ENCODE measurements at regions not wholly inside any gene's neighbourhood (a gene's known extent, or its start where the extent isn't known, plus 50 kb on each side); places are given as distances from the start of the nearest gene placed in this dataset.
A peak's percentile ranks its signal among the peaks of the same experiment; 100 is the strongest.
"Not testable (repeated sequence)": the region's sequence is repeated elsewhere in the genome, so short reads cannot be mapped to it uniquely, and the experiment has no call there.

DNA sequence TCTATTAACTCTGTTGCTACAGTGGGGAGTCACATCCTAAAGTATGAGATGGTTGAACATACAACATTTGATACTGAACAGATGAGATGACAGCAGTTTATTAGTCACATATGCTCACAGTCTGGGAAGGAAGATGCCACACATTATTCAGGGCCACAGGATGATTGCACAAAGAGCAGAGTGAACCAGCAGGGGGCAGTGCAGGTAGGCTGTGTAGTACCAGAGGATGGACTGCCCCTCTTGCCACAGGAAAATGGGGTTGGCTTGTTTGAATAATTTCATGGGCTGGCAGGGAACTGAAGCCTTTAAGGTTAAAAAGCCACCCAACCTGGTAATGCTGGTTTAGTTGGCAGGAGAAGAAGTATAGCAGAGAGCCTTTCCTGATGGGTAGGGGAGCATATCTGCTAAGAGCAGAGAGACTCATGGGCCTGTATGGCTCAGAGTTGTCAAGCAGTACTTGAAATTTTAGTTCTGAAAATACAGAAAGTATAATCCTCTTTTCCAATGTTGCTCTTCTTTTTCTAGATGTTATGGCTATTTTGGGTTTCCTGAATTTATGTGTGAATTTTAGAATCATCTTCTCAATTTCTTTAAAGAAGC, 180.4 kb upstream of the B3GAT1 start:
- DNase-seq (ENCODE audit: low read depth): peak; percentile 22

DNA sequence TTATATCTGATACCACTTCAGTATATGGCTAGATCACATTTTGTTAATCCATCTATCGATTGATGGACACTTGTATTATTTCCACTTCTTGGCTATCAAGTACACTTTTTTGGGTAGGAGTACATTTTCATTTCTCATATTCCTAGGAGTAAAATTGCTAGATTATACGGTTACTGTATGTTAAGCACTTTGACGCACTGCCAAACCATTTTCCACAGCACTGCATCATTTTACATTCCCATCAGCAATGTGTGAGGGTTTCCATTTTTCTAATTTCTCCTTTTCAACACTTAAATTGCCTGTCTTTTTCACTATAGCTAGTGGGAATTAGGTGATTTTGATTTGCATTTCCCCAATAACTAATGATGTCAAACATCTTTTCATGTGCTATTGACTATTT, 179.3 kb upstream of the B3GAT1 start:
- no peak for DNase-seq (ENCODE audit: low read depth)

DNA sequence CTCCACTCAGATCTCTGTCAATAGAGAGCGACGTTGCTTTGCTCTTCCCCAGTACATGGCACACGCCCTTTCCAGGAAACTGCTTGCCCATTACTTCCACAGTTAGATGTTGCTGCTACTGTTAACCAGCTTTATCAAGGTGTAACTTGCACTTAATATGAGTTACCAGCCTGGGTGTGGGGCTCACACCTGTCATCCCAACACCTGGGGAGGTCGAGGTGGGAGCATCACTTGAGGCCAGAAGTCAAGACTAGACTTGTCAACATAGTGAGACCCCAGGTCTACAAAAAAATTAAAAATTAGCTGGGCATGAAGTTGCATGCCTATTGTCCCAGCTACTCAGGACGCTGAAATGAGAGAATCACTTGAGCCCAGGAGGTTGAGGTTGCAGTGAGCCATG, 177.1 kb upstream of the B3GAT1 start:
- no peak for DNase-seq (ENCODE audit: low read depth)

DNA sequence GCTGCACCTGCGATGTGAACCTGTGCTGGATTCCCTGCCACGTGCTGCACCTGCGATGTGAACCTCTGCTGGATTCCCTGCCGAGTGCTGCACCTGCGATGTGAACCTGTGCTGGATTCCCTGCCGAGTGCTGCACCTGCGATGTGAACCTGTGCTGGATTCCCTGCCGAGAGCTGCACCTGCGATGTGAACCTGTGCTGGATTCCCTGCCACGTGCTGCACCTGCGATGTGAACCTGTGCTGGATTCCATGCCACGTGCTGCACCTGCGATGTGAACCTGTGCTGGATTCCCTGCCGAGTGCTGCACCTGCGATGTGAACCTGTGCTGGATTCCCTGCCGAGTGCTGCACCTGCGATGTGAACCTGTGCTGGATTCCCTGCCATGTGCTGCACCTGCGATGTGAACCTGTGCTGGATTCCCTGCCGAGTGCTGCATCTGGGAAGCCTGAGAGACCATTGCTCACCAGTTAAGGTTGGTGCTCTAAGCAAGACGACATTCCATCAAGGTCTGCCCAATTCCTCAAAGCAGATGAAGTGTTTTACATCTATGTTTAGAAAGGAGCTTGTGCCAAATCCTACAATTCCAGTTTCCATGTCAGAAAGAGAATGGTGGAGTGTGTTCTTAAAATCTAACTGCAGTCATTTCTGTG, 176.5 kb upstream of the B3GAT1 start:
- DNase-seq (ENCODE audit: low read depth): not testable (repeated sequence)

DNA sequence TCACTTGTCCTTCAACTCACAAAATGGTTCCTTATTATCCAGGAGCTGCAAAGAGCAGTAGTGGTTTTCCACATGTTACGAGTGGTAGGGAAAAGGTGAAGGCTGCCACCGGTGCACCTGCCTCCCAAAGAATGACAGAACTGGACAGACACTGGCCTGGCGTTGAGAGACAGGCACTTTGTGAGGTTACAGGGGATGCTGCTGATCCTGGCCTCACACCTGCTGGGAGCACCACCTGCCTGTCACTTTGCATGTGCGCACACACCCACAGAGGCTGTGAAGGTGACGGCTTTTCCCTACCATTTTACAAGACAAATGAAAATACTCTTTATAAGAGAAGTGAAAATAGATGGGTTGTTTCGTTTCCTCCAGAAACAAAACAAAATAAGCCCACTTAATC, 175.3 kb upstream of the B3GAT1 start:
- no peak for DNase-seq (ENCODE audit: low read depth)

DNA sequence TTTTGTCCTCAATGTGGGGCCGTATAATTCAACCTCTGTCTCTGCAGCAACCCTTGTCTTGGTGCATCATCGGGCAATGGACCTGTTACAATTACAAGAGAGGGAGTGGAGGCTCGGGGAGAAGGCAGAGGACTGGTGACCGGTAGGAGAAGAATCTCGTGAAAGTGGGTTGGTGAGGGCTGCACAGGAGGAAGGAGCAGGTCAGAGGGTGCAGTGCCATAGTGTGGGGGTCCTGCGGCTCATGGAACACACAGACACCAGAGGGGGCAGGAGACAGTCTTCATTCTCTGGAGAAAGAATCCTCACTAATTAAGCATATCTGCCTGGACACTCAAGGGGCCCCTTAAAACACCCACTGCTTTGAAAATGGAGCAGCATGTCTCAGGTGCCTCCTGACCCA, 174.7 kb upstream of the B3GAT1 start:
- DNase-seq (ENCODE audit: low read depth): no peak

DNA sequence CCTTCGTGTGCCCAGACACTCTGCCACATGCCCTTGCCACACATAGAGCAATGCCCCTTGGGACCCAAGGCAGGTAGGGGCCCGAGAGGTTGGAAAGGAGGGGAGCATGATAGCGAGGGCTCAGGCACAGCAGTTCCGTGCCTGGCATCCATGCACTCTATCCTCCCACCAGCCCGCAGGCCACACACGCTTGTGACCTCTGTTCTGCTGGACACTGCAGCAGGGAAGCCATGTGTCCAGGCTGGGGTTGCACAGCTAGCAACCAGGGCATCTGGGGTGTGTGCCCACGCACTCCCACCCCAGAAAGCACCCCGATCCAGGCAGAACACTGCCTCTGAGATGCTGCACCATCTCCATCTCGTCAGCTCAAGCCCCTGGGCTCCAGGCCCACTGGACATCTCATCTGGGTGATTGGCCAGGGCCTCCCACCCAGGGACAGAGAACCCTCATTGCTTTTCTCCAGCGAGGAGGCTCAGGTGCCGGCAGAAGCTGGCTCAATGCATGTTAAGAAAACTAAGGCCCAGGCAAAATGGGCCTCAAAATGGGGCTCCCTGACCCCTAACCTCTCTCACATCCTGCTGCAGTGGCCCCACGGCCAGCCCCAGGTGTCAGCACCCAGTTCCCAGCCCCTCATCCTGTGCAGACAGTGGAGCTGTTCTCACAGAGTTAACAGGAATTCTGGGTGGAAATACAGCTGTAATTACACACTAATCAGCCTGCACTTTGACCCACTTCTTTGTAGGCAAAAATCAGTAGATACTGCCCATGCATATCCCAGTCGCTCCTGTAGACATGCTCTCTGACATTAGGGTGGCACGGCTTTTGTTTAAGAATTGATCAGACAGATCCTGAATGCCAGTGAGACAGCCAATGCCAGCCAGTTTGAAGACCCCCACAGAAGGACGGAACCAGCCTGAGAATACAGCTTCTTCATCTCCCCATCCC, 173.9 kb upstream of the B3GAT1 start:
- no peak for DNase-seq (ENCODE audit: low read depth)

DNA sequence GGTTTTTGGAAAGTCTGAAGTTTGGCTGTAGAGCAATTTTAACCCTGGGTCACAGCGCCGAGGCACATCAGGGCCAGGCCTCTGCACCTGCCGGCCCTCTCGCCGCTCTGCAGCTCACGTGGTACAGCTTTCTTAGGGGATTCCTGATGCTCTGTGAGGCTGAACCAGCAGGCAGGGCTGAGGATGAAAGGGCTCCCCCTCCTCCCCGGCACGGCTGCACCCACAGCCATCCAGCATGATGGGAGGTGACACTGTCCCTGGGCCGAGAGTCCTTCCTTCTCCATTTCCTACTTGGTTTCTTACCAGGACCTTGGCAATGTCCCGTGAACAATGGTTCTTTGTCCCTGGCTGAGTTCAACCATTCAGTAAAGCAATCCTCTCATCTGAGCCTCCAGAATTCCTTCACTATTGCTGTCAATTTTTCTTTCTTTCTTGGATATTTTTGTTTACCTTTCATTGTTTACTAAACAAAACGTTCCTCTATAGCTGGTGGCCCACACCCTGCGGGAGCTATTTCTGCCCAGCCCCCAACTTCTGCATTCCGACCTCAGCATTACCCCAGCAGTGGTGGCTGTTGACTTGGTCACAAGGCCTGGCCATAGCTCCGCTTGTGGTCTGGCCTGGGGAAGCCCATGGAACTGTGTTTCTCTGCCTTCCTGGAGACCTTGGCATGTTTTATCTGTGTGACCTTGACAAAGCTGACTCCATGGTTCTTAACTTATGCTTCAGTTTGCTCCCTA, 172.8 kb upstream of the B3GAT1 start:
- DNase-seq (ENCODE audit: low read depth): no peak

DNA sequence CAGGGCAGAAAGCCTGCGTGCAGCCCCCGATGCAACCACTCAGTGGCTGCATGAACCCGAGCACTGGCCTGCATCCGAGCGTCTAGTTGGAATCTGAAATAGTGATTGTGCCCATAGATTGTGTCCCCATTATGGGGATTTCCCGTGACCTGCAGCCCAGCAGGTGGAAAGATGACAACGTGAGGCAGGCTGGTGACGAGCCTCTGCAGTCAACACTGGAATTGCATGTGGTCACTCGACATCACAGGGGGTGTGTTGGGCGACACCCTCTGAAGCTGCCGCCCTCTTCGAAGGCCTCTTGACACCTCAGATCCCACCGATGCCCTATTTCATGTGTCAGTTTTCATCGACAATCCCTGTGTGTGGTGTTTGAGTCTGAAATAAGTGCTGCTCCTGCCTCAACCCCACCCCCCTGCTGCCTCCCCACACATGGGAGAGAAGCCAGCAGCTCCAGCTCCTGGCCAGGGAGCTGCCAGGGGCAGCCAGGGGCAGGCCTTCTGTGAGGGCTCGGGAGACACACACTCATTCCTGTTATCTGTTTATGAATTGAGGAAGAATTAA, 172.0 kb upstream of the B3GAT1 start:
- no peak for DNase-seq (ENCODE audit: low read depth)

DNA sequence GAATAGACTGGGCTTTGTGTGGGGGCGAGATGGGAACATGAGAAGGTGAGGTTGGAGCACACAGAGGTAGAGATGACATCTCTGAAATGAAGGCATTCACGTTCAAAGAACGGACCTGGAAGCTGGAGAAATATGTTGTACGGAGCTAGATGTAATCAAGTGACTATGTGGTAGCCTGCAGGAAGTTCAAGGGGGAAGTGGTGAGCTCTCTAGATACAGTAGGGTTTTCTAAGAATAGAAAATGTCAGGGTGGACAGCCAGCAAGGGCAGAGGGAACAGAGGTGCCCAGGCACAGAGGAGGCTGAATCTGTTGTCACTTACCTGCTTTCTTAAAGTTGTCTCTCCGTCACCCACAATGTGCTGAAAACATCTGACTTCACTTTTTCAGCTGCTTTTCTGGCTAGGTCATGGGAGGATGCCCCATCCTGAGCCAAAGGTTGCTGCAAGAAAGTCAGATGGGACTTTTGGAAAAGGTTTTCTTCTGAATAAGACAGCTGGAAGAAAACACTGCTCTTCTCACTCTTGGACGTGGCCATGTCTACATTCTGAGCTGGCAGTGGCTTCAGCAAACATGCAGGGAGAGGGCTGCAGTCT, 171.5 kb upstream of the B3GAT1 start:
- DNase-seq (ENCODE audit: low read depth): no peak

DNA sequence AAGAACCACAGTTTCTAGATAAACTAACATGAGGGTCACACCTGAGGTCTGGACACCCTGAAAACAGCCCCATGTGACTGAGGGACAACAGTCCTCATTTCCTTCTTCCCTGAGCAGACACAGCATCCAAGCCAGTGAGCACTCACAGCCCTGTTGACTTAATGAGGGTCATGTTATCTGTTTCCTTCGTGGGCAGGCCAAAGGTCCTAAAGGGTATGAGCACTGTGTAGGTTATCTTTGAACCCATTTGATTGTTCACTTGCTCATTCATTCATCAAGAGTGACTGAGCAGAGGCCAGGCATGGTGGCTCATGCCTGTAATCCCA, 170.7 kb upstream of the B3GAT1 start:
- DNase-seq (ENCODE audit: low read depth): no peak

DNA sequence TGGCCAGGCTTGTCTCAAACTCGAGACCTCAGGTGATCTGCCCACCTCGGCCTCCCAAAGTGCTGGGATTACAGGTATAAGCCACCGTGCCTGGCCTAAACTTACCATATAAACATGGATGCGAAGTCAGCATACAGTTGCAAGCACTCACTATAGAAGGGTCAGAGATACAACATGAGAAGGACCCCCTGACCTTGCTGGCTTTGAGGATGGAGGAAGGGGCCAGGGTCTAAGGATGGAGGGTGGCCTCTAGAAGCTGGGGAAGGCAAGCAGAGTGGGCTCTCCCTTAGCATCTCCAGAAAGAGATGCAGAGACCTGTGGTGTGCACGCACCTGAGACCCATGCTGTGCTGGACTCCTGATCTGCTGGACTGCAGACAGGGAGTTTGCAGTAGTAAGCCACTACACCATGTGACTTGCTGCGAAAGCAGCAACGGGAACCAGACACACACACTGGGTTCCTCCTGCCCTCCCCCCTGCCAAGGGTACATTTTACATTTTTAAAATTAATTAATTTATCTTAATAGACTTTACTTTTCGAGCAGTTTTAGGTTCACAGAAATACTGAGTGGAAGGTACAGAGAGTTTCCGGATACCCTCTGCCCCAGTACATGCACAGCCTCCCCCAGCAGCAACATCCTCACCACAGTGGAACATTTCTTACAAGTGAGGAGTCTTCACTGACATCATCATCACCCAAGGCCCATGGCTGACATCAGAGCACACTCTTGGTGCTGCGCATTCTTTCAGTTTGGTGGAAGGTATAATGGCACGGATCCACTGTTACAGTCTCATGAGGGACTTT, 170.1 kb upstream of the B3GAT1 start:
- no peak for DNase-seq (ENCODE audit: low read depth)

DNA sequence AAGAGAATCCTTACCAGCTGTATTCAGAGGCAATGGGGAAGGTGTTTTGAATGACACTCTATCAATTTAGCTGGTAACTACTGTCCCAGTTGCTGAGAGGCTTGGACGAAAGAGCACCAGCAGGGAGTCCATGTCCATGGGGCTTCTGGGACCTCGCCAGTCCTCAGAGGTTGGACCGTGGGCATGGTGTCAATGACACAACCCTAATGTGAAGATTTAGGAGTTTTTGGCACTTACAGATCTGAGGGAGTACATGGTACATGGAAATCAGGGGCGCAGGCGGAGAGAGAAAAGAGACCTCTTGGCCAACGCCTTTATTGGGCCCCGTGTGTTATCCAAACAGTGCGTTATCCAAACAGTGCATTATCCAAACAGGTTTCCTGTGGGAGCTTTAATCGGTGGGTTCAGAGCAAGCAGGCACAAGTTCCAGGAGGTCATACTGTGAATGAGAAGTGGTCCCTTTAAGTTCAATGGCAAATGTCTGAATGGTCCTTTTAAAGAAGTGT, 169.1 kb upstream of the B3GAT1 start:
- no peak for DNase-seq (ENCODE audit: low read depth)

DNA sequence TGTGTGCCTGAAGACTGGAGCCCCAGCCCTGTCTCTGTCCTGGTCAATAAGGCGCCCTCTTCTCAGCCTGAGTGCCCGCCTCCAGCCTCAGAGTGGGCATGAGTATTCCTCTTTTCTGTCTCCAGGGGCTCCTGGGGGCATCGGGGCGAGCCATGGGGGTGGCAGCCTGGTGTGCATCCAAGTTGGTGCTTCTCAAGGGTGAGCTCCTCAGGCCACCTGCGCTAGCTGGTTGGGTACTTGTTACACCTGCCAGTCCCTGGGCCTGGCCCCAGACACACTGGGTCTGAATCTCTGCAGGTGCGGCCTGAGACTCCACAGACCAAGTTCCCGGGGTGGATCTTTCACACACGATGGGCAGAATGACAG, 168.6 kb upstream of the B3GAT1 start:
- no peak for DNase-seq (ENCODE audit: low read depth)

DNA sequence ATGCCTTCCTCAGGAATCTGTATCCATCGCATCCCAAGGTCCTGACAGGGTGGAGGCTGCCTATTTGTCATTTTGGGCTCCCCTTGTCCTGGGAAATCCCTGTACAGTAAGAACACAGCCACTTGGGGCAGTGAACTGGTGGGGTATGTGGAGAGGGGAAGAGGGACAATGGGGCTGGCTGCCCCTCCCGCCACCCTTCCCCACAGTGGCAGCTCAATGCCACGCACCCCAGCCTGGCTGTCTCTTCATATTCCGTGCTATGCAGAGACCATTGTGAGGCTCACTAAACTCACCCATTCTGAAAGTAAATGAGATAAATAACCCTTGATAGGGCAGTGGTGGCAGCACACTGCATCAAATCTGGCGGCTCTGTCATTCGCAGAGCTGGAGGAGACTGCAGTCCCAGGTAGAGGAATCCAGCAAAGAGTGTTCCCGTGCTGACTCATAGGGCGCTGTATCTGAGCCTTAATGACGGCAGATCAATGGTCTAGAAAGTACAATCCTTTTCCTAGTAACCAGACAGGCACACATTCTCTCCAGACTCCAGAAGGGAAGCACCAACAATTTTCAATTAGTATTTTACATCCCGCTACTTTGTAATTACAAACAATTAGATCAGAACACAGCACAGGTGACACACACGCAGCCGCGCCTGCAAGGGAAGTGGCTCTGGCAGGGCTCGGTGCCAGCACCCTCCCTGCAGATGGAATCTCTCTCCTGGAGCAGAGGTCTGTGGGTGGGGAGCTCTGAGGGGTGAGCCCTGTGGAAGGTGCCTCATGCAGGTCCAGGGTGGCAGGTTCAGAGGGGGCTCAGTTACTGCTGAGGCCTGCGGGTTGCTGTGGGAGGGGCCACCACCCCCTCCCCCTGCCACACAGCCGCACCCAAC, 167.9 kb upstream of the B3GAT1 start:
- no peak for DNase-seq (ENCODE audit: low read depth)

DNA sequence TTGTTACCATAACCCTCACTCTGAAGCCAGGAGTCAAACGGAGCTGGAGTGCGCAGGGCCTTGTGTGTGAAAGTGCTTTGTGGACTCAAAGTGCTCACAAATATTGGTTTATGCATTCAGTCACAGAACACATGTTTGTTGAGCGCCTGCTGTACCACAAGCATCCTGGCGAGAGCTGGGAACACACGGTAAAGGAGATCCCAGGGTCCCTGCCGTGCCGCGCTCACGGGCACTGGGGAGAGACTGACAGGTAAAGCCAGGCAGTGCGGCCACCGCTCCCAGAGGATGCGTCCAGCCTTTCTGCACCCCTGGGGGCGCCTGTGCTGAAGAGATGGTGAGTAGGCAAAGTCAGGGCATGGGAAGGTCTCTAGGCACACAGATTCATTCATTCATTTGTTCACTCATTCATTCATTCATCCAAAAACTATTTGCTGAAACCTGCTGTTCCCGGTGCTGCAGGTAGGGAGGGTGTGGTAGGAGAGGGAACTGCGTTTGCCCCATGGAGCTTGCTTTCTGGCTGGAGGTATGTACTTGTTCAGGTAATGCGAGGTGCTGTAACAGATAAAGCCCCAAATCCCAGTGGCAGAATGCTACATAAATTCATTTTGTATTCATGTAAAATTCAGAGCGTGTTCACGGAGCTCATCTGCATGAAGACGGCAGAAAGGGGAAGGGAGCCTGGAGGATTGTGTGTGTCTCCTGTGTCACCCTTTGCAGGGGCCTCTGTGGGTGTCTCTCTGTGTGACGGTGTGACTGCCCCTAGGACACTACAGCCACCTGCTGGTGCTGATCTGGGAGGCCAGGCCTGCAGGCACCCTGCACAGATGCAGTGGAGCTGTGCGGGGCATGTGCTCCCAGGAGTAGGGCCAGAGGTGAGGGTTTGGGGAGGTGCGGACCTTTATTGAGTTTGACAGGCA, 167.0 kb upstream of the B3GAT1 start:
- no peak for DNase-seq (ENCODE audit: low read depth)

DNA sequence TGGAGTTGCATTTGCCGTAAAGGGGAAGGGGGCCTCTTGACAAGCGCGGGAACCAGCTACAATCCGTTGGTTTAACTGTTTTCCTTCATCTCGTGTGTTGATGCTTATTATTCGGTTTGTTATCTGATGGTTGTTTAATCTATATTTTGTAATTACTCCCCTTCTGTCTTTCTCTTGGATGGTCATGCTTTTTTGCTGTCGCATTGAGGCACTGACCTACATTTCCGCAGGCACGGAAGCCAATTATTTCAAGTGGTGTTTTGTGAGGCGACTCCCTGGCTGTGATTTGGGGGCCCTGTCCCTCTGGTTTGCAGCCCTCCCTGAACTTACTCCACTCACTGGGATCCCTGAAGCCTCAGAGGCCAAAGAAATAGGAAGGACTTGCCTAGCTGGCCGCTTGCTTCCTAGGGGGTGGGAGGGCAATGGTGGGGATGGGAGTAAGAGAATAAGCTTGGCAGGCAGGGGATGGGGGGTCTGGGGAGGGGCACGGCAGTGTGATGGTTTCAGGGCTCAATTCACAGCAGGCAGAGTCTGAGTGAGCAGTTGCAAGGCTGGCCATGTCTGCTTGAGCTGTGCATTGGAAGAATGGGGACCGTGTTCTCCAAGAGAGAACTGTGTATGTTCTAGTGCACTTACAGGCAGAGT, 165.8 kb upstream of the B3GAT1 start:
- no peak for DNase-seq (ENCODE audit: low read depth)

DNA sequence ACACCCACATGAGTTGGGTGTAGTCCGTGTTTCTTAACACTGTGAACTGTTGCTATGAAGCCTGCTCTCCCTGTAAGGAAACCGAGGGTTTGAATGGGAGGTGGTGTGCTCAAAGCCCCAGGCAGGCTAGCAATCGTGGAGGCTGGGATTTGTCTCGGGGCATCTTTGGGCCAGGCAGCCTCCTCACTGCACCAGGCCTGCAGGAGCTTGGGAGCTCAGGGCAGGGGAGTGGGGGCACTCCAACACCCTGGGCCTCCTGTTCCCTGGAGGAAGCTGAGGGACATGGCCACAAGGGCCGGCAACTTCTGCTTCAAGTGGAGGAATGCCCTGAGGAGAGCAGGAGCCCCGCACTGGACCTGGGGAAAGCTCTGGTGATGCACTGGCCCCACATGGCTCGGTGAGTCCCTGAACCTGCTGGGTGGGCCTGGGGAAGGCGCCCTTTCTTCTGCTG, 164.7 kb upstream of the B3GAT1 start:
- no peak for DNase-seq (ENCODE audit: low read depth)
